CD14-positive monocyte (primary cell): ENCODE measurements at regions not wholly inside any gene's neighbourhood (a gene's known extent, or its start where the extent isn't known, plus 50 kb on each side); places are given as distances from the start of the nearest gene placed in this dataset.

Experiments used
- DNase-seq, 3 donors: peaks; one replicate each; pipeline ENCODE4 v3.0.0-alpha.2; 2011 to 2022
- H2AFZ ChIP-seq: 2 replicates; pipeline ENCODE4 v1.6.0; 2012; ENCODE audit warnings: mild to moderate bottlenecking, low read depth, low read length, inconsistent platforms; ENCODE audit not compliant: insufficient read depth, poor library complexity, severe bottlenecking
- H3K27ac ChIP-seq, 2 donors: 1 replicate in 1 of 2; 2 replicates in 1 of 2; pipeline ENCODE4 v1.5.1; 2012 to 2013; ENCODE audit warnings: low read length in 2 of 2, control low read depth in 1 of 2, inconsistent platforms in 1 of 2, low read depth in 1 of 2, mild to moderate bottlenecking in 1 of 2
- H3K27me3 ChIP-seq, 2 donors: one replicate each; pipeline versions ENCODE4 v1.6.0 to v1.6.1; 2011 to 2013; ENCODE audit warnings: low read length in 2 of 2; ENCODE audit not compliant: control insufficient read depth in 2 of 2, insufficient read depth in 2 of 2
- H3K36me3 ChIP-seq, 2 donors: replicated peaks in 1 of 2; 1 replicate in 1 of 2; 2 replicates in 1 of 2; pipeline versions ENCODE4 v1.5.1 to v1.6.1; 2012 to 2013; ENCODE audit warnings: low read length in 2 of 2, control low read depth in 1 of 2, inconsistent platforms in 1 of 2, mild to moderate bottlenecking in 1 of 2; ENCODE audit not compliant: insufficient read depth in 2 of 2, control insufficient read depth in 1 of 2
- H3K4me1 ChIP-seq, 2 donors: 1 replicate in 1 of 2; 2 replicates in 1 of 2; pipeline versions ENCODE4 v1.5.1 to v1.6.1; 2012 to 2013; ENCODE audit warnings: low read length in 2 of 2, control low read depth in 1 of 2, inconsistent platforms in 1 of 2, mild to moderate bottlenecking in 1 of 2, moderate library complexity in 1 of 2; ENCODE audit not compliant: insufficient read depth in 2 of 2, control insufficient read depth in 1 of 2
- H3K4me2 ChIP-seq: replicated peaks from 2 replicates; pipeline ENCODE3; 2012; ENCODE audit warnings: low read length, moderate library complexity, mild to moderate bottlenecking; ENCODE audit not compliant: poor library complexity, severe bottlenecking; ENCODE audit errors: extremely low read depth
- H3K4me3 ChIP-seq, 3 experiments: fragments of 200-600 bp in 1 of 3; sonication (generic) in 1 of 3; replicated peaks in 1 of 3; 1 replicate in 2 of 3; 2 replicates in 1 of 3; pipeline ENCODE4 v1.5.1; 2011 to 2013; ENCODE audit warnings: low read length in 3 of 3, mild to moderate bottlenecking in 3 of 3, control low read depth in 2 of 3, low read depth in 2 of 3, inconsistent platforms in 1 of 3, moderate library complexity in 1 of 3
- H3K79me2 ChIP-seq: 2 replicates; pipeline ENCODE4 v1.6.0; 2012; ENCODE audit warnings: mild to moderate bottlenecking, control low read depth, inconsistent platforms, low read length, moderate library complexity; ENCODE audit not compliant: insufficient read depth
- H3K9ac ChIP-seq: 2 replicates; pipeline ENCODE4 v1.6.0; 2017; ENCODE audit warnings: low read length, mild to moderate bottlenecking; ENCODE audit not compliant: insufficient read depth, poor library complexity, severe bottlenecking
- H3K9me3 ChIP-seq, 2 donors: replicated peaks in 1 of 2; 1 replicate in 1 of 2; 2 replicates in 1 of 2; pipeline versions ENCODE4 v1.5.1 to v1.6.1; 2012 to 2013; ENCODE audit warnings: low read length in 2 of 2, control low read depth in 1 of 2; ENCODE audit not compliant: control insufficient read depth in 1 of 2, insufficient read depth in 1 of 2
- H4K20me1 ChIP-seq: 2 replicates; pipeline ENCODE4 v1.6.0; 2012; ENCODE audit warnings: mild to moderate bottlenecking, low read length, control low read depth, moderate library complexity; ENCODE audit not compliant: insufficient read depth
- H3K27ac Mint-ChIP-seq, 7 donors: one replicate each; pipeline ENCODE4 v1.8.0; 2020; ENCODE audit warnings: mild to moderate bottlenecking in 7 of 7, mixed read lengths in 7 of 7, moderate library complexity in 6 of 7, inconsistent platforms in 2 of 7
- H3K27me3 Mint-ChIP-seq, 3 donors: one replicate each; pipeline ENCODE4 v1.8.0; 2021 to 2022; ENCODE audit warnings: low read depth in 3 of 3, mild to moderate bottlenecking in 3 of 3, mixed read lengths in 3 of 3, moderate library complexity in 3 of 3, inconsistent platforms in 1 of 3
- H3K36me3 Mint-ChIP-seq, 2 donors: one replicate each; pipeline ENCODE4 v1.8.0; 2020; ENCODE audit warnings: mixed read lengths in 2 of 2, inconsistent platforms in 1 of 2, mild to moderate bottlenecking in 1 of 2
- H3K4me1 Mint-ChIP-seq: one replicate; pipeline ENCODE4 v1.8.0; 2020; ENCODE audit warnings: mild to moderate bottlenecking, mixed read lengths
- H3K4me3 Mint-ChIP-seq, 2 donors: one replicate each; pipeline ENCODE4 v1.8.0; 2020; ENCODE audit warnings: mild to moderate bottlenecking in 2 of 2, mixed read lengths in 2 of 2, moderate library complexity in 1 of 2
- H3K9me3 Mint-ChIP-seq, 7 donors: one replicate each; pipeline ENCODE4 v1.8.0; 2020 to 2022; ENCODE audit warnings: mixed read lengths in 7 of 7, mild to moderate bottlenecking in 6 of 7, moderate library complexity in 6 of 7, inconsistent platforms in 2 of 7
- WGBS: methylation state at CpG from one replicate; pipeline ENCODE4 v1.1.5; 2013; ENCODE audit warnings: missing lambda C conversion rate; ENCODE audit not compliant: insufficient coverage; 5-methylcytosine and 5-hydroxymethylcytosine counted together
- intact Hi-C, 2 donors: fragments of 100-400 bp; cut with micrococcal nuclease; formaldehyde crosslinking; loops; one replicate each; pipeline versions ENCODE4 v1.15.0 to v1.15.1; 2023
- TF ChIP-seq, protein P1 (sequence below): fragments of 200-600 bp; IDR thresholded peaks from one replicate; pipeline ENCODE4 v1.8.0; 2022; ENCODE audit warnings: antibody characterized with exemption, mild to moderate bottlenecking

DNA sequence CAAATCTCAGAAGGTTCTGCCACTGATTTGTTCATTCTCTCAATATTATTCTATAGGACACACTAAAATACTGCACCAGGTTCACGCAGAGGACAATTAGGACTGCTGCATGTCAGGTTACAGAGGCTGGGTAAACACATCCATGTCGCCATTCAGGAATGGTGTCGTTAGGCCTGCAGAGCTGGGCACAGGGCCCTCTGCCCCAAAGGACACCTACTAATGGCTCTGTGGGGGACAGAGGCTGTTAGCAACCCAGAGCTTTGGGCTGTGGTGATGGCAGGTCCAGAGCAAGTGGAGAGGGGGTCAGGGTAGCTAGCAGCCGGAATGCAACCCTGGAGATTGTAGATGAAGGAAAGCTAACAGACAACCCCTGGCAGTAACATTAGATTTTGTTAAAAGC, 115.9 kb downstream of the TTC32 start:
- no peaks in the 10 kb centered on the region for H3K27me3 ChIP-seq
- no peak for DNase-seq
- H3K27ac Mint-ChIP-seq, result peak overlapping the region in 3 of 7 donors; percentile 13 to 81 (median 51)
- no peak overlapping the region for H3K9ac ChIP-seq
- H3K36me3 Mint-ChIP-seq, result no peaks in the 10 kb centered on the region
- H4K20me1 ChIP-seq, result no peaks in the 10 kb centered on the region
- peaks cover 13 to 15% of the 10 kb centered on the region in 2 donors for H3K4me1 ChIP-seq
- H3K4me3 ChIP-seq, result no peak overlapping the region
- no peaks in the 10 kb centered on the region for H3K36me3 ChIP-seq
- TF ChIP-seq, protein P1, sequence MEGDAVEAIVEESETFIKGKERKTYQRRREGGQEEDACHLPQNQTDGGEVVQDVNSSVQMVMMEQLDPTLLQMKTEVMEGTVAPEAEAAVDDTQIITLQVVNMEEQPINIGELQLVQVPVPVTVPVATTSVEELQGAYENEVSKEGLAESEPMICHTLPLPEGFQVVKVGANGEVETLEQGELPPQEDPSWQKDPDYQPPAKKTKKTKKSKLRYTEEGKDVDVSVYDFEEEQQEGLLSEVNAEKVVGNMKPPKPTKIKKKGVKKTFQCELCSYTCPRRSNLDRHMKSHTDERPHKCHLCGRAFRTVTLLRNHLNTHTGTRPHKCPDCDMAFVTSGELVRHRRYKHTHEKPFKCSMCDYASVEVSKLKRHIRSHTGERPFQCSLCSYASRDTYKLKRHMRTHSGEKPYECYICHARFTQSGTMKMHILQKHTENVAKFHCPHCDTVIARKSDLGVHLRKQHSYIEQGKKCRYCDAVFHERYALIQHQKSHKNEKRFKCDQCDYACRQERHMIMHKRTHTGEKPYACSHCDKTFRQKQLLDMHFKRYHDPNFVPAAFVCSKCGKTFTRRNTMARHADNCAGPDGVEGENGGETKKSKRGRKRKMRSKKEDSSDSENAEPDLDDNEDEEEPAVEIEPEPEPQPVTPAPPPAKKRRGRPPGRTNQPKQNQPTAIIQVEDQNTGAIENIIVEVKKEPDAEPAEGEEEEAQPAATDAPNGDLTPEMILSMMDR, result no peak
- no peak overlapping the region for H3K4me2 ChIP-seq
- H3K79me2 ChIP-seq, result no peaks in the 10 kb centered on the region
- no peaks in the 10 kb centered on the region for H3K9me3 ChIP-seq
- peak overlapping the region; percentile 88 for H2AFZ ChIP-seq
- H3K27me3 Mint-ChIP-seq, result peaks cover 3 to 8% (median 6%) of the 10 kb centered on the region in 3 donors
- H3K4me1 Mint-ChIP-seq, result peaks cover 15% of the 10 kb centered on the region
- intact Hi-C loops, result no loop called here
- H3K27ac ChIP-seq, result peak overlapping the region in 1 of 2 donors; percentile 54
- no peak overlapping the region for H3K4me3 Mint-ChIP-seq
- whole genome bisulfite sequencing, result 98% methylated on average over 3 of the region's 4 CpGs
- H3K9me3 Mint-ChIP-seq, result peaks cover 0 to 7% (median 2%) of the 10 kb centered on the region in 7 donors

DNA sequence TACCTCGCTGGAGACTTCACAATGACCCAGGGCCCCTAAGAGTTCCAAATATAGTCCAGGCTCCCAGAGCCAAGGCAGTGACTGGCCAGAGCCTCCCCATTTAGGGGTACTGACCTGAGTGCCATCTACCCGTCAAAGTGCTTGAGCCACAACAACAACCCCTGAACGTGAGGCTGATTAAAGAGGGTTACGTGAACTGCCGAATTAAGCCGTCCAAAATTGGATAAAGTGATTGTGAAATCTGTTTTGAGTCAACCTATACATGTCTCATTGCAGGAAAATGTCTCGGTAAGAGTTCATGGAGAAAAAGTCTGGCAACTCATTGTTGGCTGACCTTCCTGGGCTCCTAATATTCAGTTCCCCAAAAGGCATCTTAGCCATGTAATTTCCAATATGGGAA, 116.3 kb downstream of the TTC32 start:
- intact Hi-C loops, result no loop called here
- no peaks in the 10 kb centered on the region for H3K27me3 ChIP-seq
- TF ChIP-seq, protein P1, result no peak
- no peaks in the 10 kb centered on the region for H3K36me3 ChIP-seq
- no peaks in the 10 kb centered on the region for H4K20me1 ChIP-seq
- H3K9me3 ChIP-seq, result no peaks in the 10 kb centered on the region
- no peak overlapping the region for H3K9ac ChIP-seq
- no peak overlapping the region for H3K4me3 Mint-ChIP-seq
- peaks cover 15% of the 10 kb centered on the region for H3K4me1 Mint-ChIP-seq
- H3K4me3 ChIP-seq, result no peak overlapping the region
- peaks cover 13 to 15% of the 10 kb centered on the region in 2 donors for H3K4me1 ChIP-seq
- H3K27me3 Mint-ChIP-seq, result peaks cover 3 to 8% (median 6%) of the 10 kb centered on the region in 3 donors
- no peaks in the 10 kb centered on the region for H3K79me2 ChIP-seq
- DNase-seq, result no peak
- H3K27ac Mint-ChIP-seq, result no peak overlapping the region
- H3K9me3 Mint-ChIP-seq, result peaks cover 0 to 7% (median 2%) of the 10 kb centered on the region in 7 donors
- no peak overlapping the region for H2AFZ ChIP-seq
- no peak overlapping the region for H3K4me2 ChIP-seq
- no peaks in the 10 kb centered on the region for H3K36me3 Mint-ChIP-seq
- WGBS, result no CpG with 5 or more reads among the region's 7 CpGs
- H3K27ac ChIP-seq, result no peak overlapping the region
